Esophagus muscularis mucosa (tissue), 4 donors: ENCODE measurements at regions not wholly inside any gene's neighbourhood (a gene's known extent, or its start where the extent isn't known, plus 50 kb on each side); places are given as distances from the start of the nearest gene placed in this dataset.

Experiments
- DNase-seq: peaks from one replicate; pipeline ENCODE4 v3.0.0-alpha.2; 2017; ENCODE audit errors: extremely low spot score
- H3K27ac ChIP-seq, 4 donors: fragments of 200-600 bp; sonication (generic); replicated peaks in 1 of 4; 1 replicate in 3 of 4; 2 replicates in 1 of 4; pipeline ENCODE4 v1.5.1; 2016 to 2019; ENCODE audit warnings: mild to moderate bottlenecking in 1 of 4
- H3K27me3 ChIP-seq, 4 donors: fragments of 200-600 bp; sonication (generic); one replicate each; pipeline versions ENCODE4 v1.5.1 to v1.6.0; 2016 to 2019
- H3K36me3 ChIP-seq, 4 donors: fragments of 200-600 bp; sonication (generic); one replicate each; pipeline ENCODE4 v1.5.1; 2016 to 2019
- H3K4me1 ChIP-seq, 4 donors: fragments of 200-600 bp; sonication (generic); one replicate each; pipeline ENCODE4 v1.5.1; 2016 to 2019
- H3K4me3 ChIP-seq, 4 donors: fragments of 200-600 bp; sonication (generic); 1 replicate in 2 of 4; 2 replicates in 2 of 4; pipeline ENCODE4 v1.5.1; 2016 to 2019; ENCODE audit warnings: mild to moderate bottlenecking in 4 of 4, moderate library complexity in 1 of 4
- H3K9me3 ChIP-seq, 4 donors: fragments of 200-600 bp; sonication (generic); 1 replicate in 3 of 4; 2 replicates in 1 of 4; pipeline ENCODE4 v1.5.1; 2016 to 2019
- EP300 ChIP-seq: sonication (generic); formaldehyde crosslinking; IDR thresholded peaks from one replicate; pipeline ENCODE4 v1.6.1; 2017; ENCODE audit warnings: antibody characterized with exemption
- POLR2A ChIP-seq: fragments of 450-650 bp; IDR thresholded peaks from one replicate; pipeline ENCODE4 v1.6.1; 2017; ENCODE audit warnings: antibody characterized with exemption, moderate library complexity, mild to moderate bottlenecking, low read depth
- POLR2AphosphoS5 ChIP-seq, 2 donors: sonication (generic); formaldehyde crosslinking; IDR thresholded peaks; one replicate each; pipeline ENCODE4 v1.6.1; 2017; ENCODE audit warnings: antibody characterized with exemption in 2 of 2
- WGBS: methylation state at CpG from one replicate; pipeline ENCODE4 v1.1.5; 2018; 5-methylcytosine and 5-hydroxymethylcytosine counted together
- intact Hi-C: fragments of 100-400 bp; cut with DNase I; formaldehyde crosslinking; loops from one replicate; pipeline ENCODE4 v1.15.1; 2023
- TF ChIP-seq, protein P1 (sequence below), 3 experiments: fragments of 200-600 bp in 2 of 3; fragments of 450-650 bp in 1 of 3; sonication (generic) in 2 of 3; IDR thresholded peaks; one replicate each; pipeline ENCODE4 v1.5.1; 2017 to 2019; ENCODE audit warnings: antibody characterized with exemption in 3 of 3, mild to moderate bottlenecking in 2 of 3, moderate library complexity in 1 of 3

- no peaks in the 10 kb centered on the region for H3K27me3 ChIP-seq
- H3K9me3 ChIP-seq = no peaks in the 10 kb centered on the region
- no peak overlapping the region for H3K27ac ChIP-seq
- intact Hi-C loops = no loop called here
- TF ChIP-seq EP300 = no peak
- TF ChIP-seq POLR2AphosphoS5 (IDR thresholded peaks at IDR 0.05) = no peak
- TF ChIP-seq, protein P1, sequence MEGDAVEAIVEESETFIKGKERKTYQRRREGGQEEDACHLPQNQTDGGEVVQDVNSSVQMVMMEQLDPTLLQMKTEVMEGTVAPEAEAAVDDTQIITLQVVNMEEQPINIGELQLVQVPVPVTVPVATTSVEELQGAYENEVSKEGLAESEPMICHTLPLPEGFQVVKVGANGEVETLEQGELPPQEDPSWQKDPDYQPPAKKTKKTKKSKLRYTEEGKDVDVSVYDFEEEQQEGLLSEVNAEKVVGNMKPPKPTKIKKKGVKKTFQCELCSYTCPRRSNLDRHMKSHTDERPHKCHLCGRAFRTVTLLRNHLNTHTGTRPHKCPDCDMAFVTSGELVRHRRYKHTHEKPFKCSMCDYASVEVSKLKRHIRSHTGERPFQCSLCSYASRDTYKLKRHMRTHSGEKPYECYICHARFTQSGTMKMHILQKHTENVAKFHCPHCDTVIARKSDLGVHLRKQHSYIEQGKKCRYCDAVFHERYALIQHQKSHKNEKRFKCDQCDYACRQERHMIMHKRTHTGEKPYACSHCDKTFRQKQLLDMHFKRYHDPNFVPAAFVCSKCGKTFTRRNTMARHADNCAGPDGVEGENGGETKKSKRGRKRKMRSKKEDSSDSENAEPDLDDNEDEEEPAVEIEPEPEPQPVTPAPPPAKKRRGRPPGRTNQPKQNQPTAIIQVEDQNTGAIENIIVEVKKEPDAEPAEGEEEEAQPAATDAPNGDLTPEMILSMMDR (IDR thresholded peaks at IDR 0.05) = no peak
- no peak for TF ChIP-seq POLR2A
- H3K4me1 ChIP-seq = peaks cover 0 to 12% (median 9%) of the 10 kb centered on the region in 4 donors
- no peaks in the 10 kb centered on the region for H3K36me3 ChIP-seq
- no peak for DNase-seq
- no peak overlapping the region for H3K4me3 ChIP-seq
These were observed 414.9 kb downstream of the ENC1 start for GRCh38 chr5:74225587-74225986.

DNA sequence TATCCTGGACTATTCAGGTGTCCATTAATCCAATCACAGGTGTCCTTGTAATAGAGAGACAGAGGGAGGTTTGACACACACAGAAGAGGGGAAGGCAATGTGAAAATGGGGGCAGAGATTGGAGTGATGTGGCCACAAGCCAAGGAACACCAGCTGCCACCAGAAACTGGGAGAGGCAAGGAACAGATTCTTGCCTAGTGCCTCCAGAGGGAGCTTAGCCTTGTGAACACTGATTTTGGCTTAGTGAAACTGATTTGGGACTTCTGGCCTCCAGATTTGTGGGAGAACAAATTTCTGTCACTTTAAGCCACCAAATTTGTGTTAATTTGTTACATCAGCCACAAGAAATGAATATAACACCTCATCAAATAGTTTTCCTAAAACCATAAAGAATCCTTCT is 416.2 kb downstream of the ENC1 start:
- Histone ChIP-seq H3K4me3 (no peak overlapping the region), H3K27ac (no peak overlapping the region), H3K36me3 (no peaks in the 10 kb centered on the region), H3K4me1 (peaks cover 0 to 12% (median 9%) of the 10 kb centered on the region in 4 donors), H3K9me3 (no peaks in the 10 kb centered on the region), H3K27me3 (no peaks in the 10 kb centered on the region)
- intact Hi-C loops = no loop called here
- TF ChIP-seq, protein P1 (IDR thresholded peaks at IDR 0.05) = no peak
- TF ChIP-seq EP300 (no peak), POLR2A (no peak), POLR2AphosphoS5 (IDR thresholded peaks at IDR 0.05) (no peak)
- DNase-seq = no peak

DNA sequence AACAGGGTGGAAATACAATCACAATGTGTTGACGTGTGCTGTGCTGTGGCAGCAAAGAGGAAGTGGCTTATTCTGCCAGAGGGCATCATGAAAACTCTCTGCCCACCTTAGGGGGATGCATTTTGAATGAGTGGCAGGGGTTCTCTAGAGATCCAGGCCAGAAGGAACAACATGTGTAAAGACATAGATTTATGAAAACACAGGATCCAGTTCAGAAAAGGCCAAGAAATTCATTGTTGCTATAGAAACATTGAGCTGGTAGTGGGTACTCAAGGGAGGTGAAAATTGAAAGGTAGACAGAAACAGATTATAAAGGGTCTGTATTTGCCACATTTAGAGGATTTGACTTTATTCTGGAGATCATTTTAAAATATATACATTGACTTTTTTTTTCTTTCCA is 417.7 kb downstream of the ENC1 start:
- Histone ChIP-seq H3K9me3 (no peaks in the 10 kb centered on the region), H3K4me1 (peaks cover 0 to 12% (median 9%) of the 10 kb centered on the region in 4 donors), H3K4me3 (no peak overlapping the region), H3K27ac (no peak overlapping the region), H3K36me3 (no peaks in the 10 kb centered on the region), H3K27me3 (no peaks in the 10 kb centered on the region)
- TF ChIP-seq, protein P1 (IDR thresholded peaks at IDR 0.05) = no peak
- TF ChIP-seq POLR2AphosphoS5 (IDR thresholded peaks at IDR 0.05) (no peak), EP300 (no peak), POLR2A (no peak)
- intact Hi-C loops = no loop called here
- no peak for DNase-seq
- WGBS = 79% methylated on average over 1 of the region's 1 CpG

GRCh38 chr5:74221413-74221812 is 419.1 kb downstream of the ENC1 start:
- 82% methylated on average over 5 of the region's 5 CpGs for WGBS
- no peaks in the 10 kb centered on the region for H3K9me3 ChIP-seq
- no peaks in the 10 kb centered on the region for H3K36me3 ChIP-seq
- intact Hi-C loops = no loop called here
- TF ChIP-seq, protein P1 (IDR thresholded peaks at IDR 0.05) = no peak
- TF ChIP-seq POLR2AphosphoS5 (IDR thresholded peaks at IDR 0.05) (no peak), POLR2A (no peak), EP300 (no peak)
- DNase-seq = no peak
- no peak overlapping the region for H3K27ac ChIP-seq
- H3K27me3 ChIP-seq = no peaks in the 10 kb centered on the region
- peaks cover 0 to 2% (median 1%) of the 10 kb centered on the region in 4 donors for H3K4me1 ChIP-seq
- no peak overlapping the region for H3K4me3 ChIP-seq

GRCh38 chr5:74216012-74216411 is 424.5 kb downstream of the ENC1 start:
- Histone ChIP-seq H3K4me3 (no peak overlapping the region), H3K36me3 (no peaks in the 10 kb centered on the region), H3K27me3 (no peaks in the 10 kb centered on the region), H3K27ac (no peak overlapping the region), H3K9me3 (no peaks in the 10 kb centered on the region), H3K4me1 (no peaks in the 10 kb centered on the region)
- no peak for DNase-seq
- WGBS = 100% methylated on average over 1 of the region's 1 CpG
- TF ChIP-seq EP300 = no peak
- TF ChIP-seq, protein P1 (IDR thresholded peaks at IDR 0.05) = no peak
- TF ChIP-seq POLR2AphosphoS5 (IDR thresholded peaks at IDR 0.05) = no peak
- TF ChIP-seq POLR2A = no peak
- intact Hi-C loops = no loop called here
